Nephron progenitor cell (in vitro differentiated cells): ENCODE measurements at regions not wholly inside any gene's neighbourhood (a gene's known extent, or its start where the extent isn't known, plus 50 kb on each side); places are given as distances from the start of the nearest gene placed in this dataset.

Experiments used
- DNase-seq: peaks from one replicate; pipeline ENCODE4 v3.0.0; 2021
- H3K27ac Mint-ChIP-seq: 2 replicates; pipeline ENCODE4 v1.8.0; 2021; ENCODE audit warnings: mild to moderate bottlenecking, moderate library complexity, mixed read lengths
- H3K27me3 Mint-ChIP-seq: 2 replicates; pipeline ENCODE4 v1.8.0; 2021; ENCODE audit warnings: mild to moderate bottlenecking, low read depth, mixed read lengths; ENCODE audit not compliant: poor library complexity
- H3K36me3 Mint-ChIP-seq: 2 replicates; pipeline ENCODE4 v1.8.0; 2021; ENCODE audit warnings: low read depth, mixed read lengths
- H3K4me1 Mint-ChIP-seq: 2 replicates; pipeline ENCODE4 v1.8.0; 2021; ENCODE audit warnings: mixed read lengths
- H3K4me3 Mint-ChIP-seq: 2 replicates; pipeline ENCODE4 v1.8.0; 2021; ENCODE audit warnings: mild to moderate bottlenecking, moderate library complexity, mixed read lengths
- H3K9me3 Mint-ChIP-seq: 2 replicates; pipeline ENCODE4 v1.8.0; 2021; ENCODE audit warnings: mild to moderate bottlenecking, moderate library complexity, mixed read lengths
- TF ChIP-seq, protein P1 (sequence below): fragments of 200-600 bp; sonication (generic); IDR thresholded peaks from 2 replicates; pipeline ENCODE4 v1.5.0; 2021; ENCODE audit warnings: antibody characterized with exemption

DNA sequence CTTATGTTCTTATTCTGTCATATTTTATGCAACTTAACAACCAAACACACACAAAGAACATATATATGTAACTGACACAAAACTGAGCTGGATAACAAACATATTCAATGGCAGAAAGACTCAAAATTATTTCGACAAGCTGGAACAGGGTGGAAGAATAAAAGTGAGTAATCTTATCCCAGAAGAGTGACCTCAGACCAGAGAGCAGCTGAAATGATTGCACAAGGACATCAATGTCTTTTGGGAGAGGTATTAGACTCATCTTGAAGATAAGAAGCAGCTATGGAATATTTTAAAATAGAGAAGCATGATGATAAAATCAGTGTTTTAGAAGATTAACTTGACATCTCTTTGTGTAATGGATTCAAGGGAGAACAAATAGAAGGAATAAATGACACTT is 191.6 kb upstream of the PRDM1 start:
- no peak for DNase-seq
- TF ChIP-seq, protein P1, sequence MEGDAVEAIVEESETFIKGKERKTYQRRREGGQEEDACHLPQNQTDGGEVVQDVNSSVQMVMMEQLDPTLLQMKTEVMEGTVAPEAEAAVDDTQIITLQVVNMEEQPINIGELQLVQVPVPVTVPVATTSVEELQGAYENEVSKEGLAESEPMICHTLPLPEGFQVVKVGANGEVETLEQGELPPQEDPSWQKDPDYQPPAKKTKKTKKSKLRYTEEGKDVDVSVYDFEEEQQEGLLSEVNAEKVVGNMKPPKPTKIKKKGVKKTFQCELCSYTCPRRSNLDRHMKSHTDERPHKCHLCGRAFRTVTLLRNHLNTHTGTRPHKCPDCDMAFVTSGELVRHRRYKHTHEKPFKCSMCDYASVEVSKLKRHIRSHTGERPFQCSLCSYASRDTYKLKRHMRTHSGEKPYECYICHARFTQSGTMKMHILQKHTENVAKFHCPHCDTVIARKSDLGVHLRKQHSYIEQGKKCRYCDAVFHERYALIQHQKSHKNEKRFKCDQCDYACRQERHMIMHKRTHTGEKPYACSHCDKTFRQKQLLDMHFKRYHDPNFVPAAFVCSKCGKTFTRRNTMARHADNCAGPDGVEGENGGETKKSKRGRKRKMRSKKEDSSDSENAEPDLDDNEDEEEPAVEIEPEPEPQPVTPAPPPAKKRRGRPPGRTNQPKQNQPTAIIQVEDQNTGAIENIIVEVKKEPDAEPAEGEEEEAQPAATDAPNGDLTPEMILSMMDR: no peak
- Mint-ChIP-seq H3K27ac (no peak overlapping the region), H3K36me3 (peaks cover 5% of the 10 kb centered on the region), H3K4me1 (peaks cover 10% of the 10 kb centered on the region), H3K27me3 (peaks cover 5% of the 10 kb centered on the region), H3K9me3 (peaks cover 34% of the 10 kb centered on the region), H3K4me3 (no peak overlapping the region)

DNA sequence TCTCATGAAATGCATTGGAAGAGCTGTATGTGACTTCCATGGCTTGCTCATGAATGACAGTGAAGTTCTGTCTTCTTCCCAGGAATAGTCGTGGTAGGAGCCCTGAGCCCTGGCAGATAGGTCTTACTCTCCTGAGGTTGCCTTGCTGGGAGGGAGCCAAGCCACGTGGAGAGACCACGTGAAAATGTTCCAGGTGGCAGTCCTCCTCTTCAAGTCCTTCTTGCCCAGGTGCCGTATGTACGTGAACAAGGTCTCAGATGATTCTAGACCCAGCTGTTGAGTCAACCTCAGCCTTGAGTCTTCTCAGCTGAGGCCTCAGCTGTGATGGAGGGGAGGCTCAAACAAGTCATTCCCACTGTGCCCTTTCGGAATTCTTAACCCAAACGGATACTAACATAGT is 192.4 kb upstream of the PRDM1 start:
- Mint-ChIP-seq H3K9me3 (peaks cover 36% of the 10 kb centered on the region), H3K4me1 (peaks cover 10% of the 10 kb centered on the region), H3K27ac (no peak overlapping the region), H3K27me3 (peaks cover 5% of the 10 kb centered on the region), H3K36me3 (peaks cover 7% of the 10 kb centered on the region), H3K4me3 (no peak overlapping the region)
- TF ChIP-seq, protein P1: no peak
- no peak for DNase-seq

DNA sequence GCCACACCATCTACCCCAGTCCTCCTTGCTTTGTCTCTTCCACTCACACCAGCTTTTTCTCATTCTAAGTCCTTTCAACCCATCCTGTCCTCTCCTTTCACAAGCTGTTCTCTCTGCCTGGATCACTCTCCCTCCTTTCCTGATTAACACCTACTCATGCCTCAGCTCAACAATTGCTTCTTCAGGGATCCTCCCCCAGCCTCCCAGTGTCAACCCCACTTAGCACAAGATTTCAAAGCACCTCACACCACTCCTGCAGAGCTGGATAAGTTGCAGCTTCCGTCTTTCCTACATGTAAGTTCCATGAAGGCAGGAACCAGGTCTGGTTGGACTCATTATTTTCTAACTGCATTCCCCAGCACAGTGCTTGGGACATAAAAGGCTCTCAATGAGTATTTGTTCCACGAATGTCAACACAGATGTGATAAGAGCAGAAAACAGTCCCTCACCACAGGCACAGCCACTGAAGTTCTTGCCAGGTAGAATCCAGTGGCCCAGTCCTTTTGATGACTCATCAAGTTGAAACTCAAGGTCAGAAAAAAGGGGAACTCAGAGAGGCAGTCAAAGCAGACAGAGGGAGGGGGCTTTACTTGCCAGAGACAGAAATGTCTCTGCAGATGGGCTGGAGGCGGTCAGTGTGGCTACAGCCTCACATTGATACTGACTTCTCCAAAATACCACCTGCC is 193.4 kb upstream of the PRDM1 start:
- peaks cover 34% of the 10 kb centered on the region for H3K9me3 Mint-ChIP-seq
- DNase-seq: no peak
- peaks cover 11% of the 10 kb centered on the region for H3K4me1 Mint-ChIP-seq
- H3K36me3 Mint-ChIP-seq: peaks cover 10% of the 10 kb centered on the region
- TF ChIP-seq, protein P1: no peak
- H3K27ac Mint-ChIP-seq: no peak overlapping the region
- no peak overlapping the region for H3K4me3 Mint-ChIP-seq
- peaks cover 5% of the 10 kb centered on the region for H3K27me3 Mint-ChIP-seq

DNA sequence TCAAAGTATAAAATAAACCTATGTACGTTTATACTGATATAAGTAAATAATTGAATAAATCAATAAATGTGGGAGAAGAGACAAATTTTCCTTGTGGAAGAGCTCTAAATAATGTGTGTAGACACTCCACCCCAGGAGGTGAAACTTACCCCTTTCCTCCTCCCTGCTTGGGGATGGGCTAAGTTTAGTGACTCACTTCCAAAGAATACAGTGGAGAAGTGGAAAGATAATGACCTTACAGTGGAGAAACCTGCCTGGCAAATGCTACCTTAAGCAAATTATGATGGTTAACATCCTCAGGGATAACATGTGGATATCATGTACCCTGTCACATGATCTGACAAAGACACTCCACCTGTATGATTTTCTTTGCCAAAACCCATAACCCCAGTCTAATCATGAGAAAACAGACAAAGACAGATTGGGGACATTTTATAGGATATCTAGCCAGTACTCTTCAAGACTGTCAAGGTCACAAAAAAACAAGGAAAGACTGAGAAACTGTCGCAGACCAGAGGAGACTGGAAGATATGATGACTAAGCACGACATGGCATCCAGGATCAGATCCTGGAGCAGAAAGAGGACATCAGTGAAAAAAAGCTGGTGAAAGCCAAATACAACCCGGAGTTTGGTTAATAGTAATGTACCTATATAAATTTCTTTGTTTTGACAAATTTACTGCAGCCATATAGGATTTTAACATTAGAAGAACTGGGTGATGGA is 195.5 kb upstream of the PRDM1 start:
- Mint-ChIP-seq H3K4me1 (peaks cover 25% of the 10 kb centered on the region), H3K36me3 (peaks cover 10% of the 10 kb centered on the region), H3K27ac (no peak overlapping the region), H3K27me3 (peaks cover 5% of the 10 kb centered on the region), H3K4me3 (no peak overlapping the region), H3K9me3 (peaks cover 34% of the 10 kb centered on the region)
- TF ChIP-seq, protein P1: no peak
- no peak for DNase-seq

DNA sequence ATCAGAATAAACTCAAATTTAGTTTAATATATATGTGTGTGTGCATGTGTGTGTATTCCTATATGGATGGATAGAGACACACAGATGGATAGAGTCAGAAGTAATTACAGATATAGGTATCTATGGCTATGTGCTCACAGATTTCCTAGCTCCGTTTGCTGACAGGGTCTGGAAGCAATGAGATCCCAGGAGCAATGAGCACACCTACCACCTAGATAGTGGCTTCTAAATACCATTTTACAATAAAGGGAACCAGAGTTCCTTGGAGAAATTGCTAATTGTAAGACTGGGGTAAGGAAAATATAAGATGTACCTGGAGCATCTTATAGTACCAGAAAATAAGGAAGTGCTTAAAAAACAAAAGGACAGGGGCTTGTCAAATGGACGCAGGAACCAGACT is 196.2 kb upstream of the PRDM1 start:
- no peak for DNase-seq
- Mint-ChIP-seq H3K27me3 (peaks cover 9% of the 10 kb centered on the region), H3K27ac (no peak overlapping the region), H3K4me1 (peaks cover 30% of the 10 kb centered on the region), H3K4me3 (no peak overlapping the region), H3K9me3 (peaks cover 32% of the 10 kb centered on the region), H3K36me3 (peaks cover 10% of the 10 kb centered on the region)
- TF ChIP-seq, protein P1: no peak
